DOHH2 (cell line): ENCODE measurements at regions not wholly inside any gene's neighbourhood (a gene's known extent, or its start where the extent isn't known, plus 50 kb on each side); places are given as distances from the start of the nearest gene placed in this dataset.

Source experiments
- H3F3A ChIP-seq: fragments of 200-600 bp; sonication (generic), shearing (Covaris generic); 2 replicates; pipeline ENCODE4 v1.6.0; 2016; ENCODE audit warnings: antibody characterized with exemption, mild to moderate bottlenecking; ENCODE audit not compliant: control insufficient read depth, insufficient read depth
- H3K27ac ChIP-seq: fragments of 200-600 bp; sonication (generic); 2 replicates; pipeline ENCODE4 v1.5.1; 2014; ENCODE audit warnings: low read depth, mild to moderate bottlenecking, low read length, moderate library complexity
- H3K27me3 ChIP-seq: fragments of 200-600 bp; sonication (generic); 2 replicates; pipeline ENCODE4 v1.6.1; 2014; ENCODE audit warnings: mild to moderate bottlenecking, low read length, mixed read lengths; ENCODE audit not compliant: control insufficient read depth
- H3K36me3 ChIP-seq: fragments of 200-600 bp; sonication (generic); 2 replicates; pipeline ENCODE4 v1.6.1; 2014; ENCODE audit warnings: mild to moderate bottlenecking, low read length, moderate library complexity, mixed read lengths; ENCODE audit not compliant: control insufficient read depth
- H3K4me1 ChIP-seq: fragments of 200-600 bp; sonication (generic); 2 replicates; pipeline ENCODE4 v1.6.1; 2014; ENCODE audit warnings: mild to moderate bottlenecking, low read length, mixed read lengths; ENCODE audit not compliant: control insufficient read depth
- H3K4me2 ChIP-seq: fragments of 200-600 bp; sonication (generic); 2 replicates; pipeline ENCODE4 v1.6.0; 2014; ENCODE audit warnings: mild to moderate bottlenecking, low read length, moderate library complexity
- H3K4me3 ChIP-seq: fragments of 200-600 bp; sonication (generic); 2 replicates; pipeline ENCODE4 v1.5.1; 2014; ENCODE audit warnings: mild to moderate bottlenecking, low read length, mixed read lengths
- H3K79me2 ChIP-seq: fragments of 200-600 bp; sonication (generic); 2 replicates; pipeline ENCODE4 v1.6.1; 2014; ENCODE audit warnings: mild to moderate bottlenecking, low read length, mixed read lengths; ENCODE audit not compliant: control insufficient read depth
- H3K9me2 ChIP-seq: fragments of 200-600 bp; sonication (generic); replicated peaks from 2 replicates; pipeline ENCODE4 v1.6.1; 2014; ENCODE audit warnings: mild to moderate bottlenecking, low read length, mixed read lengths; ENCODE audit not compliant: control insufficient read depth
- H3K9me3 ChIP-seq: fragments of 200-600 bp; sonication (generic); 2 replicates; pipeline ENCODE4 v1.6.1; 2014; ENCODE audit warnings: antibody characterized with exemption, low read length, mixed read lengths; ENCODE audit not compliant: control insufficient read depth, insufficient read depth
- H4K20me1 ChIP-seq: fragments of 200-600 bp; sonication (generic); 2 replicates; pipeline ENCODE4 v1.6.0; 2014; ENCODE audit warnings: low read depth, mild to moderate bottlenecking, antibody characterized with exemption, low read length, moderate library complexity; ENCODE audit not compliant: control insufficient read depth, insufficient read depth
- EZH2phosphoT487 ChIP-seq: fragments of 200-600 bp; sonication (generic); IDR thresholded peaks from 2 replicates; pipeline ENCODE4 v1.6.1; 2017; ENCODE audit warnings: borderline replicate concordance, mild to moderate bottlenecking, antibody characterized with exemption, low read length, moderate library complexity, mixed read lengths
- TF ChIP-seq, protein P1 (sequence below): fragments of 200-600 bp; sonication (generic); IDR thresholded peaks from one replicate; pipeline ENCODE4 v1.5.1; 2014; ENCODE audit warnings: antibody characterized with exemption, mild to moderate bottlenecking, low read depth, low read length; ENCODE audit not compliant: poor library complexity, severe bottlenecking

DNA sequence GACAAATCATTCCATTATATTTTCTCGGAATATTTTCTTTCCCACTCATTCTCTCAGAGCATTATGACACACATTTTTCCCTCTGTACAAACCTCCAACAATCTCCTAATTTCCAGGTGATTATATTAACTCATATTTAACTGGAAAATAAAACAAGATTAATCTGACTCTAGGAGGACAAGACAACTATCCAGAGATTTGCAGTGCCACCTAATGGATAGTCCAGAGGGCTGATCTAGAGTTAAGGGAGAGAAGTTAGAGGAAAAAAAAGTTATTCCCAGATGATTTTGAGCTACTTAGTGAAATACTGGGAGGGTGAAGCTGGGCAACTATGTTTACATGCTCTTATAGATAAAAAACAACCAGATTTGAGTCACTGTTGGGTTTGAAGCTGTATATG lies 161.7 kb downstream of the ALX1 start:
- Histone ChIP-seq H3K4me2 (no peak overlapping the region), H3K9me3 (no peaks in the 10 kb centered on the region), H3F3A (no peaks in the 10 kb centered on the region), H4K20me1 (no peaks in the 10 kb centered on the region), H3K36me3 (no peaks in the 10 kb centered on the region), H3K4me3 (no peak overlapping the region), H3K27ac (no peak overlapping the region), H3K27me3 (no peaks in the 10 kb centered on the region), H3K9me2 (no peaks in the 10 kb centered on the region), H3K79me2 (no peaks in the 10 kb centered on the region), H3K4me1 (no peaks in the 10 kb centered on the region)
- TF ChIP-seq, protein P1, sequence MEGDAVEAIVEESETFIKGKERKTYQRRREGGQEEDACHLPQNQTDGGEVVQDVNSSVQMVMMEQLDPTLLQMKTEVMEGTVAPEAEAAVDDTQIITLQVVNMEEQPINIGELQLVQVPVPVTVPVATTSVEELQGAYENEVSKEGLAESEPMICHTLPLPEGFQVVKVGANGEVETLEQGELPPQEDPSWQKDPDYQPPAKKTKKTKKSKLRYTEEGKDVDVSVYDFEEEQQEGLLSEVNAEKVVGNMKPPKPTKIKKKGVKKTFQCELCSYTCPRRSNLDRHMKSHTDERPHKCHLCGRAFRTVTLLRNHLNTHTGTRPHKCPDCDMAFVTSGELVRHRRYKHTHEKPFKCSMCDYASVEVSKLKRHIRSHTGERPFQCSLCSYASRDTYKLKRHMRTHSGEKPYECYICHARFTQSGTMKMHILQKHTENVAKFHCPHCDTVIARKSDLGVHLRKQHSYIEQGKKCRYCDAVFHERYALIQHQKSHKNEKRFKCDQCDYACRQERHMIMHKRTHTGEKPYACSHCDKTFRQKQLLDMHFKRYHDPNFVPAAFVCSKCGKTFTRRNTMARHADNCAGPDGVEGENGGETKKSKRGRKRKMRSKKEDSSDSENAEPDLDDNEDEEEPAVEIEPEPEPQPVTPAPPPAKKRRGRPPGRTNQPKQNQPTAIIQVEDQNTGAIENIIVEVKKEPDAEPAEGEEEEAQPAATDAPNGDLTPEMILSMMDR, result no peak
- TF ChIP-seq EZH2phosphoT487, result no peak

DNA sequence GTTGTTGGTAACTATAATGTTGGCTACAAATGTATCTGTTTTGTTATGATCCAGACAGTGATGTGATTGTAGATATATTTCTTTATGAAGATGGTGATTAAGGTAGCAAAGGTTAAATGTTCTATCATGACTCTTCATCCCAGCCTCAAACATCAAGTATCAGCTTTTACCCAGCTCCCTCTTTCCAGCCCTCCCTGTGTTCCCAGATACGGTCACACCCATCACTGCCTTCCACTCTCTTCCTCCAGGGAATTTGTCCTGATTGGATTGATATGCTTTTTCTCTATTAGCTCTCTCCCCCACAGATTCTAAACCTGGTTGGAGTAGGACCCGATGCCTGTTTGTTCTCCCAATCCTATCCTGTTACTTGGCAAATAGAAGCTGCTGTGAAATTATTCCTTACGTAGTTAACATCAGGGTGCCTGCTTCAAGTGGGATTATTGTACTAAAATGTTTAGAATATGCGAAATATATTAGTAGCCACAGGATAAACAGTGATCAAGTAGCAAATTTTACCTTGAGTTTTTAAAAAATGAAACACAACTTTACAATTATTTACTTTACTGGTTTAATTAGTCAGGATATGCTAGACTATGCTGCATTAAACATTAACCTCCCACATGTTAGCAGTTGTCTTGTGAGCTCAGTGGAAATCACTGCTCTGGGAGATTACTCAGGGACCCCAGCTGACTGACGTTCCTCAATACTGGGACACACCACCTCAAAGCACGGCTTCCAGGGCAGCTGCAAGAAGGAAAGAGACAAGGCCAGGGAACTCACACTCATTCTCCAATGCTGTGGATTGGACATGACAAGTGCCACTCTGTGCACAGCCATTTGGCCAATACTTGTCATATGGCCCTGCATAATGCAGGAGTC lies 165.3 kb downstream of the ALX1 start:
- H4K20me1 ChIP-seq, result no peaks in the 10 kb centered on the region
- H3K27me3 ChIP-seq, result 0 out of 2 replicates have a peak, but pooled peaks cover 2% of the 10 kb centered on the region
- H3K9me3 ChIP-seq, result no peaks in the 10 kb centered on the region
- H3F3A ChIP-seq, result no peaks in the 10 kb centered on the region
- H3K4me1 ChIP-seq, result no peaks in the 10 kb centered on the region
- H3K27ac ChIP-seq, result no peak overlapping the region
- no peaks in the 10 kb centered on the region for H3K36me3 ChIP-seq
- no peaks in the 10 kb centered on the region for H3K79me2 ChIP-seq
- TF ChIP-seq, protein P1, result no peak
- TF ChIP-seq EZH2phosphoT487, result no peak
- no peak overlapping the region for H3K4me3 ChIP-seq
- H3K9me2 ChIP-seq, result no peaks in the 10 kb centered on the region
- H3K4me2 ChIP-seq, result no peak overlapping the region

DNA sequence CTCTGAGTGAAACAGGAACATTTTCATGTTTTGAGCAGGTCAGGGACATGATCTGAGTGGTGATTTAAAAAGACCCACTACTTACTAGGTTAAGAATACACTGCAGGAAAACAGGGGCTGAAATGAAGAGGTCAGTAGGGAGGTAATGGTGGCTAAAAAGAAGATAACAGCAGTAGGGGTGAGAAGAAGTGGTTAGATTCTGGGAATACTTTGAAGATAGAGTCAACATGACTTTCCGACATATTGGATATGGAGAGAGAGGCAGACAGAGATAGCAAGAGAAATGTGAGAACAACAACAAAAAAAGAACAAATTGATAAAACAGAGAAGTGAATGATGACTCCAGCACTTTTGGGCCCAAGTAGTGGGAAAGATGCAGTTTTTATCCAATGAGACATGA lies 168.0 kb downstream of the ALX1 start:
- Histone ChIP-seq H3K4me2 (no peak overlapping the region), H3K4me3 (no peak overlapping the region), H3K9me2 (no peaks in the 10 kb centered on the region), H3K27ac (no peak overlapping the region), H4K20me1 (no peaks in the 10 kb centered on the region), H3K4me1 (no peaks in the 10 kb centered on the region), H3K79me2 (no peaks in the 10 kb centered on the region), H3K27me3 (0 out of 2 replicates have a peak, but pooled peaks cover 2% of the 10 kb centered on the region), H3K36me3 (no peaks in the 10 kb centered on the region), H3F3A (no peaks in the 10 kb centered on the region), H3K9me3 (no peaks in the 10 kb centered on the region)
- TF ChIP-seq, protein P1, result no peak
- no peak for TF ChIP-seq EZH2phosphoT487
